Activated T-helper 17 cell treated with anti-CD3 and anti-CD28 coated beads, Interleukin-2, amount 50 U/mL, for 72 hours (primary cell): ENCODE measurements at regions not wholly inside any gene's neighbourhood (a gene's known extent, or its start where the extent isn't known, plus 50 kb on each side); places are given as distances from the start of the nearest gene placed in this dataset.
"Not testable (repeated sequence)": the region's sequence is repeated elsewhere in the genome, so short reads cannot be mapped to it uniquely, and the experiment has no call there.

Source experiments
- ATAC-seq: fragments of 150-1000 bp; cut with Tn5 transposase; replicated peaks from 2 replicates; pipeline ENCODE4 v1.10.0; 2021; ENCODE audit warnings: mild to moderate bottlenecking, moderate library complexity
- H3K27ac Mint-ChIP-seq: one replicate; pipeline ENCODE4 v1.8.0; 2022; ENCODE audit warnings: mixed read lengths
- H3K27me3 Mint-ChIP-seq: one replicate; pipeline ENCODE4 v1.8.0; 2022; ENCODE audit warnings: mixed read lengths
- H3K36me3 Mint-ChIP-seq: one replicate; pipeline ENCODE4 v1.8.0; 2022; ENCODE audit warnings: low read depth, mild to moderate bottlenecking, mixed read lengths
- H3K4me1 Mint-ChIP-seq: one replicate; pipeline ENCODE4 v1.8.0; 2022; ENCODE audit warnings: mixed read lengths
- H3K4me3 Mint-ChIP-seq: one replicate; pipeline ENCODE4 v1.8.0; 2022; ENCODE audit warnings: mild to moderate bottlenecking, mixed read lengths
- H3K9me3 Mint-ChIP-seq: one replicate; pipeline ENCODE4 v1.8.0; 2022; ENCODE audit warnings: mixed read lengths

DNA sequence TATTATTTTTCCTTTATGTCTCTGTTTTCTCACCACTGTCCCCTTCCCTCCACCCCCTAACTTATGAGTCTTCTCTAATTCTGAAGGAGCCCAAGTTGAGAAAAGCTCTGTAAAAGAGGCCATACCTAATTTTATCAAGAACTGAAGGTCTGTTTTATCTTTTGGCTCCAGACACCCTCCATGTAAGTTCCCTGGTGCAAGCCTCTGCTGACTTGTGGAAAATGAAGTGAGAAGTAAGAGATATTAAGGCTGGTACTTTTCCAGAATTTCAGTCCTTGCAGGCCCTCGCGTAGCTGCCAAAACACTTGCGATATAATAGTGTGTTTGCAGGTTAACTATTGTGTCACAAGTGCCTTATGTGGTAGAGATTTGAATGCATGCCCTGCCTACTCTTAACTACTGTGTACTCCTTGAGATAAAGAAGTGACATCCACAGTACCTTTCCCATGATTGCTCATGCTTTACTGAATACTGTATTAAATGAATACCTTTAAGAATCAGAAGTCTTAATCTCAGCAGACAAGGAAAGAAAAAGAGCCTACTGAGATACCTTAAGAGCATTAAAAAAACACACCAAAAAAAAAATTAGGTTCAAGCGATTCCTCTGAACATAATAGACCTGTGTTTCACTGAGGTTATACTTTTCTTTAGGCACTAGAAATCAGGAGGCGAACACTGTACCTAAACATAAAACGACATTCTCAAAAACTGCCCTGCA, 143.6 kb upstream of the ZNF184 start:
- no peaks in the 10 kb centered on the region for H3K9me3 Mint-ChIP-seq
- H3K4me3 Mint-ChIP-seq, result peak overlapping the region; percentile 26

DNA sequence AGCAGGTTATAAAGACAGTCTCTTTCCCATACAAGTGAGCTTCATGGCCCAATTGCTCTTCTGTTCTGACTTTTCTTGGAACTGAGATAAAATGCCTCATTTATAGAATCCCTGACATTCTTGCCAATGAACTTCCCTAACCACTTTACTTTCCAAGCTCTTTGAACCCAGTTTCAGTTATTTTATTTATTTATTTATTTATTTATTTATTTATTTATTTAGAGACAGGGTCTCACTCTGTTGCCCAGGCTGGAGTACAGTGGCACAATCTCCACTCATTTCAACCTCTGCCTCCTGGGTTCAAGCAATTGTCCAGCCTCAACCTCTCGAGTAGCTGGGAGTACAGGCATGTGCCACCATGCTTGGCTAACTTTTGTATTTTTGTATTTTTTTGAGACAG, 138.5 kb upstream of the ZNF184 start:
- H3K9me3 Mint-ChIP-seq, result no peaks in the 10 kb centered on the region
- no peak overlapping the region for H3K27ac Mint-ChIP-seq
- H3K27me3 Mint-ChIP-seq, result peaks cover 32% of the 10 kb centered on the region

More for the DNA sequence above, 143.6 kb upstream of the ZNF184 start:
- H3K27ac Mint-ChIP-seq, result no peak overlapping the region
- H3K36me3 Mint-ChIP-seq, result no peaks in the 10 kb centered on the region
- no peak for ATAC-seq
- peaks cover 5% of the 10 kb centered on the region for H3K4me1 Mint-ChIP-seq
- H3K27me3 Mint-ChIP-seq, result peaks cover 54% of the 10 kb centered on the region

DNA sequence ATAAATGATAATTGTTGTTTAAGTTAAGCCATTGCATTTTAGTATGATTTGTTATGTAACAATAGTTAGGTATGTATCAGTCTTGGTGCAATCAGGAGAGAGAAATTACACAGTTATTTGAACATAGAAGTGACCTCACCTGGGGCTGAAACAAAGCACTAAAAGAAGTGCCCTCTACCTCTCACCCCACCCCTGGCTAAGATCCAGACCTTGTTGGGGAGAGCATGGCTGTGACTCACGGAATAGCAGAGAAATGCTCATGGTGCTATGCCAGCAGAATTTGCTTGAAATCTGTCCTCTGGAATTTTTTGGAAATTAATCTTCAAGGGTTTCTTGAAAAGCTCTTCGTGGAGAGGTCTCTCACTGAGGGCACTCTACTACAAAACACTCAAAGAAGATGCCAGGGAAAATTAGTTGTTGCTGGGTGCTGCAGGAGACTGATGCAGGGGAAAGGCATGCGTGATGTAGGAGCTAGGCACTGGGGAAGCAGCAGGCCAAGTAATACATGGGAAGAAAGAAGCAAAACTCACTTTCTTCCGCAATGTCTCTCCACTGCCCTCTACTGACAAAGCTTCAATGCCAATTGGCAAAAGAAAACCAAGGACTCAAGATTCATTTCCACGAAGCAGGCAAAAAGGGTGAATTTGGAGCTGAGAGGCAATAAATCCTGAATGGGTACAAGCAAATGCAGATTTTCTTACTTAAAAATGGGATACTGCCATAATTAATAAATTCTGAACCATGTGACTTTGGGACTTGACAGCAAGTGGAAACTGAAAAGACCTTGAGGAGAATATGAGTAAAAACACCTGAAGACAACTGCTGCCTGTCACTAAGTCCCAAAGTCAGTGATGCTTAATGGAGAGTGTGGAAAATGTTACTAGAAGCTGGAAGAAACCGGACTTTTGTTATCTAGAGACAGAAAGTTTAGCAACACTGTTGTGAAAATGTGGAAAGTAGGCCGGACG, 136.3 kb upstream of the ZNF184 start:
- H3K4me1 Mint-ChIP-seq, result no peaks in the 10 kb centered on the region
- peaks cover 47% of the 10 kb centered on the region for H3K27me3 Mint-ChIP-seq
- H3K36me3 Mint-ChIP-seq, result peaks cover 5% of the 10 kb centered on the region
- H3K27ac Mint-ChIP-seq, result no peak overlapping the region
- H3K4me3 Mint-ChIP-seq, result no peak overlapping the region
- ATAC-seq, result no peak
- H3K9me3 Mint-ChIP-seq, result no peaks in the 10 kb centered on the region

More for the DNA sequence above, 138.5 kb upstream of the ZNF184 start:
- Mint-ChIP-seq H3K36me3 (no peaks in the 10 kb centered on the region), H3K4me1 (no peaks in the 10 kb centered on the region), H3K4me3 (no peak overlapping the region)
- ATAC-seq, result no peak

DNA sequence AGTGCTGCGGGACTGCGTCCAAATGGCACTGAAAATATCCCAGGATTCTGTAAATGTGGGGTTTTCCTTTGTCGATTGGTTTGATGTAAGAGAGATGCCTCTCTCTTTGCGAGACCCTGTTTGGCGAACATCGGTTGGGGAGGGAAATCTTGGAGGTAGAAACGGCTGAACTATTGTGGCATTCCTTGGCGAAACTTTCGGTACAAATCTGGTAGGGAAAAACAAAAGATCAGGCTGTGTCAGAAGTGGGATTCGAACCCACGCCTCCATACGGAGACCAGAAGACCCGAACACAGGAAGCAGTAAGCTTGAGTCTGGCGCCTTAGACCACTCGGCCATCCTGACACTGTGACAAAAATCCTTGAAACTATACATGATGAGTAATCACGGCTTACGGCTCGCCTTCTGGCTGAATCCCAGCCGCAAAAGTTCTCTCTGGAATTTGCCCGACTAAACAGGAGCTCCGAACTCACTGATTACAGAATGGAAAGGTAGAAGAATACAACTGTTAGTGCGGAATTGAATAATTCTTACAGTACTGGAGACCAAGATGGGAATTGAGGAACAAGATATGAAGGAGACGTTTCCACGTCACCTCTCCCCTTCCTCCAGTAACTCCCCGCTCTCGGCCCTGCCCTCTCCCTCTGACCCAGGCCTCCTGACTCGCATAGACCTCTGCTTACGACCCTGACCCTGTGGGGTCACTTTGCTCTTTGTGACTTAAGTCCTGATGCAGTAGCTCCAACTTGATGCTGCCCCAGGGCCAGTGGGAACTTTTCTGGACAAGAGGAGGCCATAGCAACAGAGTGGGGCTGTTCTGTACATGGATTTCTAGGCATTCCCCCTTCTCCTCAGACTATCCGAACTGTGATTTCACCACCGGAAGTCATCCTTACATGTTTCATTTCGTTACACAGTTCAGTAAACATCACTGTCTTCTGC, 132.8 kb upstream of the ZNF184 start:
- H3K27ac Mint-ChIP-seq, result no peak overlapping the region
- H3K4me3 Mint-ChIP-seq, result peak overlapping the region; percentile 10
- H3K27me3 Mint-ChIP-seq, result peaks cover 52% of the 10 kb centered on the region
- peaks cover 5% of the 10 kb centered on the region for H3K36me3 Mint-ChIP-seq
- peaks cover 3% of the 10 kb centered on the region for H3K9me3 Mint-ChIP-seq
- ATAC-seq, result no peak
- peaks cover 10% of the 10 kb centered on the region for H3K4me1 Mint-ChIP-seq

DNA sequence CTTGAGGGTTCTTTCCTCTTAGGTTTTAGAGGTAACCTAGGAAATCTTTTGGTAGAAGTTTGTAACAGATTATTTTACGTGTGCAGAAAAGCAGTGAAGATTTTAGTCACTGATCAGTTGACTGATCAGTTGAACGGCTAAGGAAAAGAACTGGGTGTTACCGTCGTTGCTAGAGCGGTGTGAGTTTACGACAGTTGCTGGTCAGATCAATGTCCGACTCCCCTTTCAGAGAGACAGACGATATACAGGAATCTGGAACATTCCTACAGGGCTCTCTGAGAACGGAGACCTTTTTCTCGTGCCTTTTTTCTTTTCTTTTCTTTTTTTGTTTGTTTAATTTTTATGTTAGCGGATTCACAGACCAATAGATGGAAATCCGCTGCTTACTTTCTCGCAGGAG, 132.1 kb upstream of the ZNF184 start:
- H3K9me3 Mint-ChIP-seq, result peaks cover 3% of the 10 kb centered on the region
- no peak overlapping the region for H3K27ac Mint-ChIP-seq
- peaks cover 10% of the 10 kb centered on the region for H3K4me1 Mint-ChIP-seq
- no peak for ATAC-seq
- peak overlapping the region; percentile 10 for H3K4me3 Mint-ChIP-seq
- peaks cover 5% of the 10 kb centered on the region for H3K36me3 Mint-ChIP-seq
- peaks cover 52% of the 10 kb centered on the region for H3K27me3 Mint-ChIP-seq

DNA sequence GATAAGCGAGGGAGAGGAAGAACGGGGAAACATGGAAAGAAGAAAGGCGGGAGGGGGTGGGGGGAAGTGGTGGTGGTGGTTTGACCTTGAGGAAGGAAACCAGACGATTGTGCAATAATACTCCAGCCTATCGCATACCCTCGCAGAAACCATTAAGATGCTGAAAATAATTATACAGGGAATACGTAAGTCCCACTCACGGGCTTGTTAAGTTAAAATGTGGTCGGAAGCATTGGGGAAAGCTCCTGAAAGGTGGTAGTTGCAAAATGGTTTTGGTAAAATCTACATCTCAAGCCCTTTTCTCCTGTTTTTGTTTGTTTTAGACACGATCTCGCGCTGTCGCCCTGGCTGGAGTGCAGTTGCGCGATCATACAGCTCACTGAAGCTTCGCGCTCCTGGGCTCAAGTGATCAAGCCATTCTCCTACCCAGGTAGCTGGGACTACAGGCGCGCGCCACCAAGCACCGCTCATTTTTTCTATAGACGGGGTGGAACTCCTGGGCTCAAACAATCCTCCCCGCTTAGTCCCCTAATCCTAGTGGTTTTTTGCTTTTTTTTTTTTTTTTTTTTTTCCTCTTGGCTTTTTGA, 128.9 kb upstream of the ZNF184 start:
- H3K4me3 Mint-ChIP-seq, result peak overlapping the region; percentile 67
- H3K27me3 Mint-ChIP-seq, result peaks cover 58% of the 10 kb centered on the region
- H3K9me3 Mint-ChIP-seq, result peaks cover 3% of the 10 kb centered on the region
- peaks cover 10% of the 10 kb centered on the region for H3K4me1 Mint-ChIP-seq
- no peak for ATAC-seq
- peaks cover 5% of the 10 kb centered on the region for H3K36me3 Mint-ChIP-seq
- H3K27ac Mint-ChIP-seq, result no peak overlapping the region

DNA sequence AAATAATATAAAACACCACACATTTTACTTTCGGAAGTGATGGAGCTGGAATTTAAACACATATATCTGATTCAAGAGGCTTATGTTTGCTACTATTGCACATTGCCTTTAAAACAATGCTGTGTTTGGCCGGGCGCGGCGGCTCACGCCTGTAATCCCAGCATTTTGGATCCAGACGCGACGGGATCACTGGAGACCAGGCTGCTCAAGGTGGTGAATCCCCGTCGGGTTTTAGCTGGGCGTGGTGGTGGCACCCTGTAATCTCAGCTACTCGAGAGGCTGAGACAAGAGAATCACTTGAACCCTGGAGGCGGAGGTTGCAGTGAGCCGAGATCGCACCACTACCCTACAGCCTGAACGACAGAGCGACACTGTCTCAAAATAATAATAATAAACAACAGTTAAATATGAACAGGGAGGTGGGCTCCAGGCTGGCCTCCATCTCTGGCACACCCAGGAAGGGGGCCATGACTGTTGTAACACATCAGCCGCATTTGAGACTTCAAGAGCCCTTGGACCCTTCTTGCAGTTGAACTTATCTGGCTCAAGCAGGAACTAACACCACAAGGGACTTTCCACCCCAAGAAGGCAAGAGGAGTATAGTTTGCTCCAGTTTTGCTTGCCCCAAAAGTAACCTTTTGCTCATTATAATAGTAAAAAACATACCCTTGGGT, 127.1 kb upstream of the ZNF184 start:
- no peaks in the 10 kb centered on the region for H3K36me3 Mint-ChIP-seq
- no peak overlapping the region for H3K27ac Mint-ChIP-seq
- H3K9me3 Mint-ChIP-seq, result peaks cover 3% of the 10 kb centered on the region
- H3K27me3 Mint-ChIP-seq, result peaks cover 54% of the 10 kb centered on the region
- no peak for ATAC-seq
- H3K4me1 Mint-ChIP-seq, result peaks cover 10% of the 10 kb centered on the region
- H3K4me3 Mint-ChIP-seq, result no peak overlapping the region

DNA sequence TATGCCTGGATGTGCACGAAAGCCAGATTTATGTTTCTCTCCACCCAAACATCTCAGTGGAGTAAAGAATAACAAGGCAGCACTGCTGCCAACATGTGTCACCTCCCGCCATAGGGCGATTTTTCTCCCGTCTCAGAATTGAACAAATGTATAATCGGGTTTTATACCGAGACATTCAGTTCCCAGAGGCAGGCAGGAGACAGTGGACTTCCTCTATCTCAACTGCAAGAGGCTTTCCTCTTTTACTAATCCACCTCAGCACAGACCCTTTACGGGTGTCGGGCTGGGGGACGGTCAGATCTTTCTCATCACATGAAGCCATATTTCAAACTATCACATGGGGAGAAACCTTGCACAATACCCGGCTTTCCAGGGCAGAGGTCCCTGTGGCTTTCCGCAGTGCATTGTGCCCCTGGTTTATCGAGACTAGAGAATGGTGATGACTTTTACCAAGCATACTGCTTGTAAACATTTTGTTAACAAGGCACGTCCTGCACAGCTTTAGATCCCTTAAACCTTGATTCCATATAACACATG, 124.2 kb upstream of the ZNF184 start:
- not testable (repeated sequence) for H3K27ac Mint-ChIP-seq, ATAC-seq, H3K36me3 Mint-ChIP-seq, H3K4me3 Mint-ChIP-seq, H3K9me3 Mint-ChIP-seq
- Mint-ChIP-seq H3K27me3 (peaks cover 40% of the 10 kb centered on the region), H3K4me1 (peaks cover 10% of the 10 kb centered on the region)

DNA sequence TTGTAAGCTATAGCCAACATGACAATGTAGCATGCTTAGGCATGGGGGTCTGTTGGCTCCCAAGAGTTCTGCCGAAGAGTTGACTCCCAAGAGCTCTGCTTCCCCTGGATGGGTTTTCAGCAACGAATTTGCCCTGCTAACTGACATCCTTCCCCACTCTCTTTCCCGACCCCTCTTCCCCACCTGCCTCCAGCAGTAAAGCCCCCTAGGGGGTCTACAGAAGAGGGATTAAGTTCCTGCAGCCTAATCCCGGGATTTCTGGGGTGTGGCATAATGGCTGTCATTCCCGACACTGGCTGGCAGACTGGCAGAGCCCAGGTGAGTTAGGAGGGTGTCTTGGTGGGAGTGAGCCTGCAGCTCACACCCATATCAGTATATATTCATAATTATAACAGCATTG, 121.0 kb upstream of the ZNF184 start:
- Mint-ChIP-seq H3K4me3 (no peak overlapping the region), H3K9me3 (no peaks in the 10 kb centered on the region), H3K36me3 (no peaks in the 10 kb centered on the region), H3K27me3 (peaks cover 38% of the 10 kb centered on the region), H3K27ac (no peak overlapping the region), H3K4me1 (no peaks in the 10 kb centered on the region)
- no peak for ATAC-seq

DNA sequence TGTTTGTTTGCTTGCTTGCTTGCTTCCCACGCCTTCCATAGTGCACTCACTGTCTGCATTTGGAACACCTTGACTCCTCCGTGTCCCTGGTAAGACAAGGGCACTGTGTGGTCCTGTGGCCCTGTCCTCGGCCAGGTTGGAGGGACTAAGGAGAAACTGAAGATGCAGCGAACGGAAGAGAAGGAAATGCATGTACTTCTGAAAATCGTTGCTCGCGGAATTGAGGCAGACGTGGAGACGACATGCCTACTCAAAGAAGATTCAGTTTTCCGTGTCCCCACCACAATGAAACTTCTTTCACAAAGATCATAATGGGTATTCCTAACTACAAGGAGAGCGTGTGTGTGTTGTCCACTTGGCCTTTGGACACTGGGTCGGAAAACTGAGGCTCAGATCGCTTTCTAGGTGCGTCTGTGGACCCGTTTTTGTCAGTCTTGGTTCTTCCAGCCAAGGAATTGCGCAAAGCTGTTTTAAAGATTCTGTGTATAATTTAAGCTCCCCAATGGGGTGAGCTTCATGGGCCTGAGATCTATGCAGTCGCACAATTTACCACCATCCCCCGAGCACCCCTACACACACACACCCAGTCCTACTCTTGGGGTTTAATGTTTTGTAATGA, 120.4 kb upstream of the ZNF184 start:
- no peak for ATAC-seq
- Mint-ChIP-seq H3K9me3 (no peaks in the 10 kb centered on the region), H3K4me1 (no peaks in the 10 kb centered on the region), H3K4me3 (no peak overlapping the region), H3K27me3 (peaks cover 36% of the 10 kb centered on the region), H3K36me3 (no peaks in the 10 kb centered on the region), H3K27ac (no peak overlapping the region)

DNA sequence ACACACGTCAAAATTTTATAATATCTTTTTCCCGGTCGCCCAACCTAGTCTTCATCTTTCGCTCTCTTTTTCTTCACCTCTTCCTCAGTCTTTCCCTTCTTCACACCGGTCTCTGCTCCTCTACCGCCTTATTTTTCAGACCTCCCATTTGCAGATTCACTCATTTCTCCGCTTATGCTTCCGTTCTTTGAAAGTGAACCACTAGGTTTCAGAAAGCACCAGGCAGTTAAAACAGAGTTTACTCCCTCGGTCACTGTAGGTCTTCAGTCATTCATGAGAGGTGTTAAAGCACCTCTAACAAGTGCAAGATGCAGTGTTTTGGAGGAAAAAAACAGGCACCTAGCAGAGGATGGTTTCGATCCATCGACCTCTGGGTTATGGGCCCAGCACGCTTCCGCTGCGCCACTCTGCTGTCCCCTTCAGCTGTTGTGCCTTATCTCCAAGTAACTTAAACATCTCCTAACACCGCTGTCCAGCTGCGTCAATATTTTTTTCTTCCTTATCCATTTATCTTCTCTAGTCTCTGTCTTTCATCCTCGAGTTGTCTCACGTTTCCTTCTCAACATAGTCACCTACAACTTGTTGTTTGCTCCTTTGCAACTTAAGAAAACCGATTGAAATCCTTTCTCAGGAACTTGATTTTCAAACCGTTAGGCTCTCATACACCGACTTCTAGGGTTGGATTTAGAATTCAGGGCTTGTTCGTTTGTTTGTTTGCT, 119.7 kb upstream of the ZNF184 start:
- Mint-ChIP-seq H3K9me3 (no peaks in the 10 kb centered on the region), H3K27me3 (peaks cover 34% of the 10 kb centered on the region), H3K27ac (no peak overlapping the region), H3K4me3 (no peak overlapping the region), H3K4me1 (no peaks in the 10 kb centered on the region), H3K36me3 (no peaks in the 10 kb centered on the region)
- peak; percentile 93 for ATAC-seq

DNA sequence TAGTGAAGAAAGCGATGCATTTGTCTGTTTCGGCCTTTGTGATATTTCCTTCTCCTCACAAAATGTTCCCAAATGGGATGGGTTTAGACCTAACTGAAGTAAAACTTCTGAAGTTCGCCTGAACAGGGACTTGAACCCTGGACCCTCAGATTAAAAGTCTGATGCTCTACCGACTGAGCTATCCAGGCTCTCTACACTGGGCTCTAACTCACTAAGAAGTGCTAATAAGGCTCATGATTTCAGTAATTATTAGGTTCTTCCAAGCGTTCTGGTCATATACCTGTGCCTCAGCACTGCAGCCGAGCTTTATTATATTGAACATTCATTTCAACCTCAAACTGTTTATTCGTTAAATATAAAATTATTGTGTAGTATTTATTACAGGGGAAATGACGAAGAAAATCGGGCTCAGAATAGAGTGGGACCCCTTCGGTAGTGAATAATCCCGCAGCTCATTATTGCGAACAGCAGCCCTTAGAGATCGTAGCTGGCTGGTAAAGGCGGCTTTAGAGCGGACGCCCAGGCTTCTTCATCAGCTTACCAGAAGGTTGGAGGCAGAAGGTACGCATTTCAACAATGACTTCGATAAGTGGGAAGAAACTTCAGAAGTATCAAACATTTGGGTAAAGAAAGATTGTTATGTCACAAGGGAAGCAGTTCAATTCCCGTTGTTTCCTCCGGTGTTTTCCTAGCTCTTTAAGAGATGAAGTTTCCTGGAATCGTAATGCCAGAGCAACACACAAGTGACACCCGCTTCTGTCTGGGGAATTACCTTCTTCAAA, 119.0 kb upstream of the ZNF184 start:
- H3K36me3 Mint-ChIP-seq, result no peaks in the 10 kb centered on the region
- ATAC-seq, result no peak
- H3K27me3 Mint-ChIP-seq, result peaks cover 30% of the 10 kb centered on the region
- no peak overlapping the region for H3K27ac Mint-ChIP-seq
- H3K4me1 Mint-ChIP-seq, result no peaks in the 10 kb centered on the region
- H3K9me3 Mint-ChIP-seq, result no peaks in the 10 kb centered on the region
- no peak overlapping the region for H3K4me3 Mint-ChIP-seq
